Ishikawa (cell line): ENCODE measurements at regions not wholly inside any gene's neighbourhood (a gene's known extent, or its start where the extent isn't known, plus 50 kb on each side); places are given as distances from the start of the nearest gene placed in this dataset.

ENCODE experiments used
- CEBPB ChIP-seq: IDR thresholded peaks from 2 replicates; pipeline ENCODE4 v1.6.1; 2012
- CREB1 ChIP-seq: IDR thresholded peaks from 2 replicates; pipeline ENCODE4 v1.6.1; 2012; ENCODE audit warnings: low read depth
- EGR1 ChIP-seq: IDR thresholded peaks from 2 replicates; pipeline ENCODE4 v1.6.1; 2012
- EP300 ChIP-seq: IDR thresholded peaks from 2 replicates; pipeline ENCODE4 v1.6.1; 2012; ENCODE audit warnings: borderline replicate concordance
- FOXM1 ChIP-seq: IDR thresholded peaks from 2 replicates; pipeline ENCODE4 v1.6.1; 2012; ENCODE audit warnings: low read depth, borderline replicate concordance
- NFIC ChIP-seq: IDR thresholded peaks from 2 replicates; pipeline ENCODE4 v1.6.1; 2012
- RAD21 ChIP-seq: IDR thresholded peaks from 2 replicates; pipeline ENCODE4 v1.6.1; 2012; ENCODE audit warnings: low read depth
- TAF1 ChIP-seq: IDR thresholded peaks from 2 replicates; pipeline ENCODE4 v1.6.1; 2012; ENCODE audit warnings: low read depth, mild to moderate bottlenecking
- TCF12 ChIP-seq: IDR thresholded peaks from 2 replicates; pipeline ENCODE4 v1.6.1; 2012; ENCODE audit warnings: low read depth
- TEAD4 ChIP-seq: IDR thresholded peaks from 2 replicates; pipeline ENCODE4 v1.6.1; 2012
- YY1 ChIP-seq: IDR thresholded peaks from 2 replicates; pipeline ENCODE4 v1.6.1; 2012; ENCODE audit warnings: low read depth
- ZBTB7A ChIP-seq: IDR thresholded peaks from 2 replicates; pipeline ENCODE4 v1.6.1; 2012; ENCODE audit warnings: low read depth
- TF ChIP-seq, protein P1 (sequence below): IDR thresholded peaks from 2 replicates; pipeline ENCODE4 v1.6.1; 2012
- TF ChIP-seq, protein P2 (sequence below): IDR thresholded peaks from 2 replicates; pipeline ENCODE4 v1.6.1; 2012; ENCODE audit warnings: low read depth, mild to moderate bottlenecking
- TF ChIP-seq, protein P3 (sequence below): IDR thresholded peaks from 2 replicates; pipeline ENCODE4 v1.6.1; 2012

DNA sequence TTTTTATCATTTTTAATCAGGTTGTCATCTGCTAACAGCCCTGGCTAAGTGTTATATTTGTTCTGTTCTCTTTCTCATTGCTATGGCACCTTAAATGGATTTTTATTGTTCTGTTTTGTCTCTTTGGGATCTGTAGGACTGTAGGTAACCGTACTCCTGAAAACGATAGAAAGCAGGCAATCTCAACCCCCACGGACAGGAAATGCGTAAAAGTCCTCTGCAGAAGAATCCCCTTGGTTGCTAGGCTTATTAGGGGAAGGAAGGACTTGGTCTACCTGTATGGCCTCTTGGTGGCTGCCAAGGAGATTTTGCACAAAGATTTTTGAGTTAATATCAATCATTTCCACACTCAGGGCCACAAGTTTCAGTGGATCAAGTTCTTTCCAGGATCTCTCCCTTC is 571.9 kb upstream of the ZNF385D start:
- no peak for TF ChIP-seq TCF12
- TF ChIP-seq EGR1, result no peak
- no peak for TF ChIP-seq CREB1
- TF ChIP-seq RAD21, result no peak
- TF ChIP-seq EP300, result no peak
- TF ChIP-seq NFIC, result no peak
- no peak for TF ChIP-seq TAF1
- TF ChIP-seq, protein P1, sequence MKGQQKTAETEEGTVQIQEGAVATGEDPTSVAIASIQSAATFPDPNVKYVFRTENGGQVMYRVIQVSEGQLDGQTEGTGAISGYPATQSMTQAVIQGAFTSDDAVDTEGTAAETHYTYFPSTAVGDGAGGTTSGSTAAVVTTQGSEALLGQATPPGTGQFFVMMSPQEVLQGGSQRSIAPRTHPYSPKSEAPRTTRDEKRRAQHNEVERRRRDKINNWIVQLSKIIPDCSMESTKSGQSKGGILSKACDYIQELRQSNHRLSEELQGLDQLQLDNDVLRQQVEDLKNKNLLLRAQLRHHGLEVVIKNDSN, result no peak
- no peak for TF ChIP-seq ZBTB7A
- TF ChIP-seq FOXM1, result no peak
- TF ChIP-seq, protein P2, sequence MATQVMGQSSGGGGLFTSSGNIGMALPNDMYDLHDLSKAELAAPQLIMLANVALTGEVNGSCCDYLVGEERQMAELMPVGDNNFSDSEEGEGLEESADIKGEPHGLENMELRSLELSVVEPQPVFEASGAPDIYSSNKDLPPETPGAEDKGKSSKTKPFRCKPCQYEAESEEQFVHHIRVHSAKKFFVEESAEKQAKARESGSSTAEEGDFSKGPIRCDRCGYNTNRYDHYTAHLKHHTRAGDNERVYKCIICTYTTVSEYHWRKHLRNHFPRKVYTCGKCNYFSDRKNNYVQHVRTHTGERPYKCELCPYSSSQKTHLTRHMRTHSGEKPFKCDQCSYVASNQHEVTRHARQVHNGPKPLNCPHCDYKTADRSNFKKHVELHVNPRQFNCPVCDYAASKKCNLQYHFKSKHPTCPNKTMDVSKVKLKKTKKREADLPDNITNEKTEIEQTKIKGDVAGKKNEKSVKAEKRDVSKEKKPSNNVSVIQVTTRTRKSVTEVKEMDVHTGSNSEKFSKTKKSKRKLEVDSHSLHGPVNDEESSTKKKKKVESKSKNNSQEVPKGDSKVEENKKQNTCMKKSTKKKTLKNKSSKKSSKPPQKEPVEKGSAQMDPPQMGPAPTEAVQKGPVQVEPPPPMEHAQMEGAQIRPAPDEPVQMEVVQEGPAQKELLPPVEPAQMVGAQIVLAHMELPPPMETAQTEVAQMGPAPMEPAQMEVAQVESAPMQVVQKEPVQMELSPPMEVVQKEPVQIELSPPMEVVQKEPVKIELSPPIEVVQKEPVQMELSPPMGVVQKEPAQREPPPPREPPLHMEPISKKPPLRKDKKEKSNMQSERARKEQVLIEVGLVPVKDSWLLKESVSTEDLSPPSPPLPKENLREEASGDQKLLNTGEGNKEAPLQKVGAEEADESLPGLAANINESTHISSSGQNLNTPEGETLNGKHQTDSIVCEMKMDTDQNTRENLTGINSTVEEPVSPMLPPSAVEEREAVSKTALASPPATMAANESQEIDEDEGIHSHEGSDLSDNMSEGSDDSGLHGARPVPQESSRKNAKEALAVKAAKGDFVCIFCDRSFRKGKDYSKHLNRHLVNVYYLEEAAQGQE, result no peak
- TF ChIP-seq TEAD4, result no peak
- TF ChIP-seq, protein P3, sequence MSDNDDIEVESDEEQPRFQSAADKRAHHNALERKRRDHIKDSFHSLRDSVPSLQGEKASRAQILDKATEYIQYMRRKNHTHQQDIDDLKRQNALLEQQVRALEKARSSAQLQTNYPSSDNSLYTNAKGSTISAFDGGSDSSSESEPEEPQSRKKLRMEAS, result no peak

DNA sequence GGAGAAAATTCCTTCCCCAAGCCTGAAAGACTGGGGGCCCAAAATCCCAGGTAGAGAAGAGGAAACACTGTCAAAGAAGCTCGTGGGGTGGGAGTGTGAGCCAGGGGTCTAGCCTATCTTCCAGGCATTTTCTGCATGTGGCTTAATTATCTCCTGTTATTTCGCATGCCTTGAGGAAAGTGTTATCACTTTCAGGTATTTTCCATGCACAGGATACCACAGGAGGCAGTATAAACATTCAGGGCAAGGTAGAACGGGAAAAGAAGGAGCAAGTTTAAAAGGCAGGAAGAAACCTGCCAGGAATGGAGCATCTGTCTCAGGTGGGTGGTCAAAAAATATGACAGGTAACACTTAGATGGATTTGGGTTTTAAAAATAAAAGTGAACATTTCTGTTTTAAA is 575.3 kb upstream of the ZNF385D start:
- TF ChIP-seq, protein P2, result no peak

DNA sequence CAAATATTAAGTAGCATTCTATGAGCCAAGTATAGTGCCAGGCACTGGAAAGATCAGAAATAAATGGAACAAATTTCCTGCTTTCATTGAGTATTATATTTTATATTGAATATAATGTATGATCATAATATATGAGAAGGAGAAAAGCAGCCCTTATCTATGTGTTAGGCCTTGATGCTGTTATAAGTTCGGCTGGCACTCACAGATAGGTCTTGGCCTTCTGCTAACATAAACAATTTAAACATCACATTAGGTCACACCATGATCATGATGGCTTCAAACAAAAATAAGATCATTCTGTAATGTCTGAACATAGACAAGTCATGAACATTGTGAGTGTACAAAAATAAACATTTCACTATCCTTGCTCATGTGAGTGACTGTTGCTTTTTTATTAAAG is 584.0 kb upstream of the ZNF385D start:
- TF ChIP-seq, protein P1, result no peak
- no peak for TF ChIP-seq TEAD4
- no peak for TF ChIP-seq CEBPB
- no peak for TF ChIP-seq TCF12
- TF ChIP-seq FOXM1, result no peak
- TF ChIP-seq CREB1, result no peak
- no peak for TF ChIP-seq RAD21
- no peak for TF ChIP-seq EP300
- TF ChIP-seq EGR1, result no peak
- no peak for TF ChIP-seq TAF1
- TF ChIP-seq, protein P2, result no peak
- no peak for TF ChIP-seq NFIC
- TF ChIP-seq ZBTB7A, result no peak
- no peak for TF ChIP-seq YY1
- TF ChIP-seq, protein P3, result no peak

DNA sequence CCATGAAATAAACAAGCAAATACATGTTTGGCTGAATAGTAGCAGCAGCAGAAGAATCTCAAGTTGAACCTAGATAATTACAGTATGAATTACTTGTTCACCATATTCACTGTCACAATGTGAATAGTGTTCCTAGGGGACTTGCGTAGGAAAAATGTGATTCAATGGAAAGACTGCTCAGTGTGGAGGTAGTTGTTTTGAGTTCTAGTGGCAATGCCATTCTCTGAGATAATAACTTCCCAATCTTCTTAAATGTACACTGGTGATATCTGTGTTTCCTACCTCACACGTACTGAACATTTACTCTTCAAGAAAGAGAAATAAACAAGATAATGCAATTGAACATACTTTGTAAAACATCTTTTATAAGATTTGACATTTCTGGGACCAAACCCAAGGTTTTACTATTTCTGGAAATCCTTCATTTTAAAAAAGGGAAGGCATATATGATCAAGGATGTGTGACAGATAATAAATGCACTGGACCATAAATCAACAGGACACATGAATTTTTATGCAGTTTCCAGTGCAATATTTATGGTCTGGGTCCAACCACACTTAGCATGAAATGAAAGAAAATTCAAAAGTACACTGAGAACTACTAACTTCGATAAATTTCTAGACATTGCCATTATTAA is 598.3 kb upstream of the ZNF385D start:
- no peak for TF ChIP-seq TCF12
- no peak for TF ChIP-seq TEAD4
- TF ChIP-seq CREB1, result no peak
- TF ChIP-seq, protein P1, result no peak
- no peak for TF ChIP-seq TAF1
- TF ChIP-seq, protein P3, result no peak
- TF ChIP-seq NFIC, result no peak
- TF ChIP-seq EGR1, result no peak
- TF ChIP-seq, protein P2, result no peak
- no peak for TF ChIP-seq CEBPB
- TF ChIP-seq YY1, result no peak
- TF ChIP-seq RAD21, result no peak
- TF ChIP-seq EP300, result no peak
- no peak for TF ChIP-seq FOXM1
- TF ChIP-seq ZBTB7A, result no peak
